GM18508 (cell line): ENCODE measurements at regions not wholly inside any gene's neighbourhood (a gene's known extent, or its start where the extent isn't known, plus 50 kb on each side); places are given as distances from the start of the nearest gene placed in this dataset.
"Not testable (repeated sequence)": the region's sequence is repeated elsewhere in the genome, so short reads cannot be mapped to it uniquely, and the experiment has no call there.

ENCODE experiments used
- ATAC-seq: cut with Tn5 transposase; IDR thresholded peaks from one replicate; pipeline ENCODE4 v1.9.1; 2021; ENCODE audit warnings: moderate number of reproducible peaks; ENCODE audit not compliant: insufficient read depth, unreplicated experiment

- ATAC-seq: no peak
Measured at GRCh38 chr10:57457972-57458512, 809.7 kb downstream of the IPMK start.

- no peak for ATAC-seq
Measured at GRCh38 chr10:57430376-57430775, 837.3 kb downstream of the IPMK start.

GRCh38 chr10:57420881-57421280, 846.8 kb downstream of the IPMK start:
- no peak for ATAC-seq

GRCh38 chr10:57418476-57418875, 849.2 kb downstream of the IPMK start:
- ATAC-seq: no peak

- ATAC-seq: no peak
Measured at GRCh38 chr10:57395923-57396322, 871.8 kb downstream of the IPMK start.

- ATAC-seq: no peak
Measured at GRCh38 chr10:57367412-57367811, 900.3 kb downstream of the IPMK start.

- ATAC-seq: peak; percentile 79
Measured at GRCh38 chr10:57362811-57363210, 904.9 kb downstream of the IPMK start.

- no peak for ATAC-seq
Measured at GRCh38 chr10:57353403-57354003, 914.2 kb downstream of the IPMK start.

GRCh38 chr10:57351076-57351475, 916.6 kb downstream of the IPMK start:
- ATAC-seq: no peak

- no peak for ATAC-seq
Measured at GRCh38 chr10:57341294-57341693, 926.4 kb downstream of the IPMK start.

- peak; percentile 48 for ATAC-seq
Measured at GRCh38 chr10:57338823-57339558, 928.7 kb downstream of the IPMK start.

GRCh38 chr10:57336865-57337264, 930.8 kb downstream of the IPMK start:
- ATAC-seq: no peak

- no peak for ATAC-seq
Measured at GRCh38 chr10:57336341-57336740, 931.4 kb downstream of the IPMK start.

GRCh38 chr10:57334523-57334922, 933.2 kb downstream of the IPMK start:
- no peak for ATAC-seq

GRCh38 chr10:57333880-57334279, 933.8 kb downstream of the IPMK start:
- ATAC-seq: no peak

GRCh38 chr10:57321400-57321854, 946.3 kb downstream of the IPMK start:
- not testable (repeated sequence) for ATAC-seq

- no peak for ATAC-seq
Measured at GRCh38 chr10:57320416-57320815, 947.3 kb downstream of the IPMK start.

- ATAC-seq: no peak
Measured at GRCh38 chr10:57314046-57314445, 953.0 kb upstream of the ZWINT start.

- no peak for ATAC-seq
Measured at GRCh38 chr10:57303566-57303965, 942.5 kb upstream of the ZWINT start.

- no peak for ATAC-seq
Measured at GRCh38 chr10:57300718-57301117, 939.7 kb upstream of the ZWINT start.

- no peak for ATAC-seq
Measured at GRCh38 chr10:57294698-57295097, 933.6 kb upstream of the ZWINT start.

GRCh38 chr10:57288754-57289153, 927.7 kb upstream of the ZWINT start:
- no peak for ATAC-seq
